T-helper 2 cell treated with Interferon-gamma antibody and Interleukin-4, amounts not matched to agents 100 ng/mL and 5 ng/mL, for 36 hours (primary cell): ENCODE measurements at regions not wholly inside any gene's neighbourhood (a gene's known extent, or its start where the extent isn't known, plus 50 kb on each side); places are given as distances from the start of the nearest gene placed in this dataset.

Experiments used
- intact Hi-C: fragments of 100-400 bp; cut with micrococcal nuclease; formaldehyde crosslinking; loops from one replicate; pipeline ENCODE4 v1.15.1; 2023

DNA sequence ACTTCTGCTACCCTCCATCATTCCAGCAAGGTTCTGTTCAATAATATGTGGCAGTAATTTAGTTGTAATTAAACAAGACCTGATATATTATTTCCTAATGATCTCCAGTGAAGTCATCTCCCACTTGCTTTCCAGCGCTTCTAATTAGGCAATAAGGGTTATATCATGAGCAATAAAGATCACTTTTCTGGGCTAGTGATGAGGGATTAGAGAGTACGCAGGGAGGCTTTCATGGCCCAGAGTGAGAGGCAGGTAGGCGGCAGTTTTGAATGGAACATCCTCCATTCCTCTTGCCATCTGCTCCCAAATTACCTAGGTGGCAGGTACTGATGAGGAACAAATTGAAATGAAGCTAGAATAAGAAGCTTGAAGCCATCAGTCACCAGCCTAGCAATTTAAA is 358.1 kb upstream of the SYT4 start:
- intact Hi-C loops, result no loop called here

DNA sequence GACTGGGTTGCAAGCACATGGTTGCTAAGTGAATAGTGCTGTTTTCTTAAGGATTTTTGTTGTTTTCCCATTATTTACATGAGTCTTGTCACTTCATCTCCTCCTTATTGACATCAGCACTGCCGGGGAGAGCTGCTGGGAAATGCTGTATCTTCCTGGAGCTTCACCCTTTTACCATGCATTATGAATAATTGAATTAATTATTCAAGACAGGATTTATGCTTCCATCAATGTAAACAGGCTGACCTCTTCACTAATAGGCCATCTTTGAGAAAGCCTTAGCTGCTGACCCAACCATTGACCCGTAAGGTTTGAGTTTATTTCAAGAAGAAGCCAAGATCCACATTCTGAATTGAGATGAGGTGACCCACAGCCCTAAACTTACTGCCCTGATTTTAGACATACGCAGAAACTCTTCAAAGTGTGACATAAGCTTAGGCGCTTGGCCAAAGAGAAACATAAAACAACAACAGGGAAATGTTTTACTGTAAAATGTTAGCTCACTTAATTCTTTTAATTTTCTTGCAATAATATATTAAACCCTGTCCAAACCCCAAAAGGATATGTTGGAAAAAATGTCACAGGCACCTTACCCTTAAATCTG is 365.5 kb upstream of the SYT4 start:
- intact Hi-C loops, result no loop called here

DNA sequence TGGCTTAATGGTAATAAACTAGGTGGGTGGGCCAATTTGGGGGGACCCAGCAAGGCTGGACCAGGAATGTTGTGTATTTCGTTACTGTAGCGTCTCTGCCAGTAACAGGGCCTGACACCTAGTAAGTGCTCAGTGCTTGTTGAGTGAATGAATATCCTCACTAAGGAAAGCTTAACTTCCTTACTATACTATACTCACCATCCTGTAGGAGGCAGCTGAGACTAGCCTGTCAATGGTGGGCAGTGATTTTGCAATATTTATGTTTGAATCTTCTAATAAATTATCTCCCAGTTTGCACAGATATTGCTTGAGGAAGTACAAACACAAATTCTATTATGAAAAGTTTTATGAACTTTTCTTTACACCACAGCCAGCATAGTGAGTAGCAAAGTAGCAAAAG is 370.7 kb upstream of the SYT4 start:
- intact Hi-C loops, result no loop called here

DNA sequence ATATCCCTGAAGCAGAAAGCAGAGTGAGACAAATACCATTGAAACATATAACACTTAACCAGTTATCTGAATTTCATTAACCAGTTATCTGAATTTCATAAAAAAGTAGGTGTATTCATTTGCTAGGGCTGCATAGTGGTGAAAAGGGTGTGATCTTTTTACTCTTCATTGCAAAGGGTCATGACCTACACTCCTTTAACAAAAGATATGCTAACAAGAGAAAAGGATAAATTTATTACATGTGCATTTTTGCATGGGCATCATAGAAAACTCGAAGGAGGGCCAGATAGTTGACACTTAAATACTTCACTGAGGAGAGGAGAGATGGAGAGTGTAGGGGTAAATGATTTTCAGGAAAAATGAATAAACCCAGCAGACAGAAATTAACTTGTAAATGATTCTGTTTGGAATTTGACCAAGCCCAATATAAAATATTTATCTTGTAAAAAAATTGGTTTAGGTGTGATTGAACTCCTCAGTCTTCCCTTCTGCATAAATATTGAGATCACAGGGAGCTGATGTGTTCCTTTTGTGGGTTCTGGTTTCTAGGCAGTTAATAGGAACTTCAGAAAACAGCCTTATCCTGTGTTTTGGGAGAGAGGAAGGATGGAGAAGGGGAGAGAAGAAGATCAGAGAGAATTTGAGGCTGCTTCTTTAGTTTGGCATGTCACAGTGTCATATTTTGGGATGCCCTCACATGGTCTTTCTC is 372.5 kb upstream of the SYT4 start:
- intact Hi-C loops, result no loop called here

DNA sequence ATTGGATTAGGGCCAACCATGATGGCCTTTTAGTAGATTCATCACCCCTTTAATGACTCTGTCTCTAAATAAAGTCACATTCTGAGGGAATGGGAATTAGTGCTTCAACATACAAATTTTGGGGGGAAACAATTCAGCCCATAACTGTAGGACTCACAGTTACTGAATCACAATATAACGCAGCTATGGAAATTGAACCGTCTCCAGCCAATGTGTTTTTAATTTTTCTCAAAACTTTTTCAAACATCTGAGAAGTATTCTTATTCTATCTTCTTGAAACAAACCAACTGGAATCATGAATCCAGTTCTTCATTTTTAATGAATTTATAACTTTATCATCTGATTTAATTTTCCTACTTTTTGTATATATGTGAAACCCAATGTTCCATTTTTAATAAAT is 373.1 kb upstream of the SYT4 start:
- intact Hi-C loops, result no loop called here

DNA sequence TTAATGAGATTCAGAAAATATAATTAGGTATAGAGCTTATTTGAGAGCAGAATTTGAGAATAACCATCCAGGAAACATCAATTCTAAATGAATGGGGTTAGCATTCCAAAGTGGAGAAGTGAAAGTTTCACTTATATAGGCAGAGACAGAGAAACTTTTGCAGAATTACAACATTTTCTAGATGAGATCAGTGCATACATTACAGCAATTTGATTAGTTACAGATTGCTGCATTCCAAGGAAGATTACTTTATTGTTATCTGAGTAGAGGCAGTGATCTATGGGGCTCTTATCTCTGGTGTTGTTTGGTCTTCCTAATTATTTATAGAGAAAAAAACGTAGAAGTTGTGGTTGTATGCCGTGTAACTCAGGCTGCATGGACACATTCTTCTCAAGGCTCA is 373.8 kb upstream of the SYT4 start:
- intact Hi-C loops, result no loop called here

DNA sequence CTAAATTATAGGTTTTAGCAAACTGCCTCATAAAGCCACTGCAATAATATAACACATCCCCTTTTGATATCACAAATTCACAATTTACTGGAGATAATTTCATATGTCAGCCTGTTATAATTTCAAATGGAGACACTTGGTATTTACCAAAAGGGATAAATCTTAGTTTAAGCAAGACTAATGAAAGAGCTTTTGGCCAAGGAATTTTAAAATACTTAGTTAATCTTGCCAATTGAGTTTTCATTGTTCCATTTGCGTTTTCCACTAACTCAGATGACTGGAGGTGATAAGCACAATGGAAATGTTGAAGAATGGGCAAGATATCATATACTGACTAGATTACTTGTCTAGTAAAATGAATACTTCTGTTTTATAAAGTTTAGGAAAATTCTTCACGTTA is 379.3 kb upstream of the SYT4 start:
- intact Hi-C loops, result no loop called here

DNA sequence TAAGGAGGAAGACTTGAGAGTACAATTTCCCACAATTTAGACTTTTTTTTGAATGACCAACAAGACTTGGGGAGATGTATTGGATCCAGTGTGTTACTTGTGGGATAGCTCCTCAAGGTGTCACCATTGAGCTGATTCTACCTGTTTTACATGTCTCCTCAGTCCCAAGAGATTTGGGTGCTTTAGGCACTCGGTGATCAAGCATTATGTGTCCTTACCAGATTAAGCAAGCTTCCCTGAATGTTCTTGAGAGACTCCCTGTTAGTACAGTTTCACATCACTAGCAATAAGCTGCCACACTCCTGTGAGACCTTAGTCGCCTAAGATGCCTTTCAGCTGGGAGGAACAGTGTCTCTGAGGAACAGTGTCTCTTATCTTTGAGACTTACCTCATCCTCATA is 384.3 kb upstream of the SYT4 start:
- intact Hi-C loops, result no loop called here

DNA sequence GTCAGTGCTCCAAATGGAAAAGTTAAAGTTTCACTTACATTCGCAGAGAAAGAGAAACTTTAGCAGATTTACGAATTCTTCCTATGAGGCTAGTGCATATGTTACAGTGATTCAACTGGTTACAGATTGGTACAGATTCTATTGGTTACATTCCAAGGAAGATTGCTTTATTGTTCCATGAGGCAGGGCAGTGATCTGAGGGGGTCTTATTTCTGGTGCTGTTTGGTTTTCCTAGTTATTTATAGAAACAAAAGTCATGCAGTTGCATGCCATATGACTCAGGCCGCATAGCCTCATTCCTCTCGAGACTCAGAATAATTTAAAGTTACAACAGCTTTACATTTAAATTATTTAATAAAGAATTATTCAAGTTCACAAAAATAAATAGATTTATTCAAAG is 385.4 kb upstream of the SYT4 start:
- intact Hi-C loops, result no loop called here

DNA sequence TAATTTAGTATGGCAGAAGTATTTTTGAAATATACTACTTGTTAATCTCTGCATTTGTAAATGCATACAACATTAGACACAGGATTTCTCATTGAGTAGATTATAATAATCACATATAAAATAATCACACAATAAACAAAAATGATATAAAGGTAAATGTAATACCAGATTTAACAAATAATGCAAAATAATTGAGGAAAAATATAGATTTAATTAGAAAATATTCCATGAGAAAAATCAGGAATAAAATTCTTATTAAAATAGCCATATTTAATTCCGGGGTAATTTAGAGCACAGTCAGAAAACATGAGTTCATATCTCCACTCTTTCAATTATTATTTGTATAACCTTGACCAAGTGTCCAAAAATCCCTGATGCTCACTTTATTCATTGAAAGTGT is 385.9 kb upstream of the SYT4 start:
- intact Hi-C loops, result no loop called here

DNA sequence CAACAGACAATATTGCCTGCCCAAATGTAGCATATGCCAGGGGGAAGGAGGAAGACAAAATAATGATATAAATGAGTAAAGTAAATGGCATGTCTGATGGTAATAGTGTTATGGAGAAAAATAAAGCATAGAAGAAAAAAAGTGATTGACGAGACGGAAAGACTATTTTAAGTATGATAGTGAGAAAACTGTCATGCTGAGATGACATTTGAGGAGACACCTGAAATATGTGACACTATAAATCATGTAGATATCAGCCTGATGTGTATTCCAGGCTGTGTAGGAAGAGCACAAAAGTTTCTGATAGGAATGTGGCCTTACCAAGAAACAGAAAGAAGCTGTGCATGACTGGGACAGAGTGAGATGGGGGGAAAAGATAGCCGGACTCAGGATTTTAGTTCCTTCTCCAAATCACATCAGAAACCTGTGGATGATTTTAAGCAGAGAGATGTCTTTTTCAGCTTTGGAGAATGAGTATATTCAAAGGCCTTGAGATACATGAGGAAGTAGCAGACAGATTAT is 387.3 kb upstream of the SYT4 start:
- intact Hi-C loops, result no loop called here

DNA sequence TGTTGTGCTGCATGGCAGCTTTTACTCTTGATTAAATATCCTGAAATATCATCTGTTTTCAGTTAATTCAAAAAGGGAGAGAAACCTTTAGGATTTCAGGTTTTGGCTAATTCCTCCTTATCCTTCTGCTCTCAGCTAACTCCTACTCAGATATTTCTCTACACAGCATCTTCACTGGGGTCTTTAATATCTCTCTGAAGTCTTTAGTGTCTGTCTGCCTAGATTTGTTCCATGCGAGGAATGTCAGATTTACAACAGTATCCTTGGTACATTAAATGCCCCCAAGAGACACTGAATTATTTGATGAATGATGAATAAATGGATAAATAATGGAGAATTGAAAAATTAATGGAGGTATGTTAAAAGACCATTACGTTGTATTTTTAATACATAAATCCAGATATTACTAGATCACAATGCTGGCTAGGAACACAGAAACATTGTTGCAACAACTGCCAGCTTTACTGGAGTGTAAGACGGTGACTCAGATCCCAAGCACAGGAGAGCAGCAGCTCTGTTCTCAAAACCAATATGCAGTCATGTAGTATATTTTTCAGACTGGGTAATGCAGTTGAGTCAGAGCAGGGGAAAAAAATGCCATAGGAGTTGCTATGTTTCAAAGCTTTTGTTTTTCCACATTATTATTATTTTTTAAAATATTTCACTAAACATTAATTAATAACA is 388.0 kb upstream of the SYT4 start:
- intact Hi-C loops, result no loop called here

DNA sequence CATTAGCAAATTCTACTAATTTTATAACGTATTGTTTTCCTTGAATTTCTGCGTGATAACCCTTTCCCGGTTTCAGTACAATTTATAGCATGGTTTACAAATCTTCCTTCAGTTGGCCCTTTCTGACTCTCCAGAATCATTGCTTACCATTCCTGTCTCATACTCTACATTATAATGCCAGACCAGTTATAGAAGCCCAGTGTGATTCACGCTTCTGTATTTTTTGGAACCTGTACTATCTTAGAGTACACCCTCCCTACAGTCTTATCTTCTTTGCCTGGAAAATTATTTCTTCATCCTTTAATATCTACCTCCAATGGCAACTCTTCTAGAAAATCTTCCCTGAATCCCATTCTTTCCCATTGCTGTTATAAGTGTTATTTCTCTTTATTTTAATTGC is 391.6 kb upstream of the SYT4 start:
- intact Hi-C loops, result no loop called here

DNA sequence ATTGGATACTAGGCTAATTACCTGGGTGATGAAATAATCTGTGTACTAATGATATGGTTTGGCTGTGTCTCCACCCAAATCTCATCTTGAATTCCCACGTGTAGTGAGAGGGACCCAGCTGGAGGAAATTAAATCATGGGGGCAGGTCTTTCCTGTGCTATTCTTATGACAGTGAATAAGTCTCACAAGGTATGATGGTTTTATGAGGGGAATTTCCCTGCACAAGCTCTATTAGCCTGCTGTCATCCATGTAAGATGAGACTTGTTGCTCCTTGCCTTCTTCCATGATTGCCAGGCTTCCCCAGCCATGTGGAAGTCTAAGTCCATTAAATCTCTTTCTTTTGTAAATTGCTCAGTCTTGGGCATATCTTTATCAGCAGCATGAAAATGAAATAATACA is 394.1 kb upstream of the SYT4 start:
- intact Hi-C loops, result no loop called here

DNA sequence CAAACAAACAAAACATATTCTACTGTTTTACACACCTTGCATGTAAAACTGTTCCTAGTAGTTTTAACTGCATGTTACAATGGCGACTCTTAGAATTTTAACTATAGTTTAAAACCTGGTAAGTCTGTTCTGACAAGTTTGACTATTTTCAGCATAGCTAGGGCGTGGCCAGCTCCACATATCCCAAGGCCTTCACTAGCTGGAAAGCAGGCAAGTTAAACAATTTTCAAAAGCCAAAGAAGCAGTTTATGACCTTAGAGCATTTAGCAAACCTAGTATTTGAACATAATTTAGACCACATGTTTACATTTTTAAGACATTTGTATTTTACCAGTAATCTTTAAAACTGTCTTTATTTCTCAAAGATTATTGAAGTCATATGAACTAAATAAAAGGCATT is 402.8 kb upstream of the SYT4 start:
- intact Hi-C loops, result no loop called here

DNA sequence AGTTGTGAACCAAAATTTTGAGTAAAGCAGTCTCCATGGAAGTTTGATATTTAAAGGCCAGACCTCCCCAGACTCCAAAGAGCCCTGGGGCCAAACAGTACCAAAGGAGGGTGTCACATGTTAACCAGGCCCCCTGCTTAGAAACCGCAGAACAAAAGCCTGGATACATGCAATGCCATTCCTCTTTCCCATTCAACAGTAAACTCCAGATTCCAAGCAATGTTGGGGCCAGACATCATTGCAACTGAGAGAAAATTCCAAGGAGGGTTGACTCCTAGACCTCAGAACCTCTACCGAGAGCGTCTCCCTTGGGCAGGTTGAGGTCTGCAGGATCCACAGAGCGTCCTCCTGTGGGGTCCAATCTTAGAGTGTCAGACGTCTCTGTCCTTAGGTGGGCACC is 404.4 kb upstream of the SYT4 start:
- intact Hi-C loops, result no loop called here

DNA sequence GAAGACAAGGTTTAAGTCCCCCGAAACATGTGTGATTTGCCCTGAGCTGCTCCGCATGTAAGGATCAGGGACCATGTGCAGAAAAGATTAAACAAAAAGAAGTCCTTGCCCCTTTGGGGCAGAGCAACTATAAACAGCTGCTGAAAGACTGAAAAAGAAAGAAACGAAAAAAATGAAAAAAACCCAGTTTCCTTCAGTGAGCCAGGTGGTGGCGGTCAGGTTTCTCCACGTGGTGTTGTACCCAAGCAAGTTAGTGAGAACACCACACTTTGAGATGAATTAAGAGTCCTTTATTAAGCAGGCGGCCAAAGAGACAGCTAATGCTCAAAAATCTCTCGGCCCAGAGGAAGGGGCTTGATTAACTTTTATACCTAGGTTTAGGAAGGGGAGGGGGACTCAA is 404.9 kb upstream of the SYT4 start:
- intact Hi-C loops, result no loop called here

DNA sequence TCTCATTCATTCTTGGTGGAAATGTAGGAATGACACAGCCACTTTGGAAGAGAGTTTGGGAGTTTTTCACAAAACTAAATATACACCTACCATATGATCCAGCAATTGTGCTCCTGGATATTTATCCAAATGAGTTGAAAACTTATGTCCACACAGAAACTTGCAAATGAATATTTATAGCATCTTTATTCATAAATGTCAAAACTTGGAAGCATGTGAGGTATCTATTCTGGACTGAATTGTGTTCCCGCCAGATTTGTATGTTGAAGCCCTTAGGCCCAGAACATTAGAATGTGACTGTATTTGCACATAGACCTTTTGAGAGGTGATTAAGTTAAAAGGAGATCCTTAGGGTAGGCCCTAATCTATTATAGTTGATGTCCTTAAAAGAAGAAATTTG is 409.4 kb upstream of the SYT4 start:
- intact Hi-C loops, result no loop called here

DNA sequence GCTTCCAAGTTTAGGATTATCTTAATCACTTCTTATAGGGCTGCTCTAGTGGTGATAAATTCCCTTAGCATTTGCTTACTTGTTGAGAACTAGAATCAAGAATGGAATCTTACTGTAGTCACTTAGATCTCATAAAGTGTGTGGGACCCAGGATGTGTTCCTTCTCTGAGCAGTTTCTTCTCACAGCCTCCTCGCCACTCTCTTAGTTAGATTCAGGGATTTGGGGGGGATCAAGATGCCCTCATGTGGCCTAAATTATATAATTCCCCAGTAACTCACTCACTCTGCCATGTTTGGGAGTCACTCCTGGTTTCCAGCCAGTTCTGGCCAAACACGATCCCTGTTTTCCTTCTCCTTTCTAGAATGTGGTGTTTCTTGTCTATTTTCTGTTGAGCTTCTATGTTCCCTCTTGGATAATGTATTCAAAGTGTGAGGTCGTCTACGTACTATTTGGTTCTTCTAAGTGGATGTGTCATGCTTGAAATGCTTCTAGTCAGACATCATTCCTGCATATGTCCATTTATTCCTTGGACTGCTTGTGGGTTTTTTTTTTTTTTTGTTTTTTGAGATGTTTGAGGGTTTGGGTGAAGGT is 414.9 kb upstream of the SYT4 start:
- intact Hi-C loops, result no loop called here

DNA sequence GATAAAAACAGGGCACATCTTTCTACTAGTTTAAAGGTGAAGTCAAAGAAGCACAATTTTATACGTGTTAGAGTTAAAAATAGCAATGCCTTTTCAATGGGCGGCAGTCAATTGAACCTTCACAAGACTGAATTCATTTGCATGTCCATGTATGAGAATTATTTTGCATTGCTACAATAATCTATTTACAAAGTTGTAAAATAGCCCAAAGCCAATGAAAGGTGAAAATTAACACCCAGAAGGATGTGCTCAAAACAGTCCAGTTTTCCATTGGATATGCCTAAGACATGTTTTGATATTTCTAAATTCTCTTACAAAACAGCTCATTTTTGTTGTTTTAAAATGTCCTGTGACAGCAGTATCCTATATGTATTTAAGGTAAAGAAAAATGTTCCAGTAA is 425.1 kb upstream of the SYT4 start:
- intact Hi-C loops, result no loop called here

DNA sequence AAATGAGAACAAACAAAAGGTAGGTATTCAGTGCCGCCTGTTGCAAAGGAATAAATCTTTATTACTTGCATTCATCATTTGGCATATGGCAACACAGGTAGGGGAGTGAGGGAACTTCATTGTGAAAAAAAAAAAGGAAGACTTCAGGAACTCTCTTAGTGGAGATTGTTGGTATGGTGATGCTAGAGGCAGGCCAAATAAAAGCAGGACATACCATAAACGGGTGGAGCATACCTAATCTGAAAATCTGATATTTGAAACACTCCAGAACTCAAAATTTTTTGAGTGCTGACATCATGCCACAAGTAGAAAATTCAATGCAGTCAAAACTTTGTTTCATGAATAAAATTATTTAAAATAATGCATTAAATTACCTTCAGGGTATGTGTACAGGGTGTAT is 425.8 kb upstream of the SYT4 start:
- intact Hi-C loops, result no loop called here

DNA sequence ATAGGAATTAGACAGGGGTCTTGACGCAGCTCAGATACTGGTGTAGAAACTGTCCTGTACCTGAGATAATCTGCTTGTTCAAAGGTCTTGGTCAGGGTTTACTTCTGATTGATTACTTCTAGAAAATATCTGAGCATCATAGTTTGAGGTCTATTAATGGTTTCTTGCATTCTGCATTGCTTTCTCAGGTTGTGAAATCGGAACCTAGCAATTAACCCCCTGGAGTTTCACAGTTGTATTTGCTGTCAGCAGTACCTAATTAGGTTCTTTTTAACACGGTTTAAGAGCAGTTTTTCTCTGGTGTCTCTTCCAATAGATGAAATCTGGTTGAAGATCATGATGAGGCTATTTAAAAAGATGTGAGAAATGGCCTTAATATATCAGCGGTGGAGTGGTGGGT is 428.6 kb upstream of the SYT4 start:
- intact Hi-C loops, result no loop called here
